ENCODE measurements at regions not wholly inside any gene's neighbourhood (a gene's known extent, or its start where the extent isn't known, plus 50 kb on each side); places are given as distances from the start of the nearest gene placed in this dataset.

- Mint-ChIP-seq H3K9me3 (peaks cover 10% of the 10 kb centered on the region), H3K4me1 (peaks cover 25% of the 10 kb centered on the region), H3K4me3 (no peak overlapping the region), H3K27me3 (ENCODE audit: low read depth) (no peaks in the 10 kb centered on the region), H3K36me3 (peaks cover 6% of the 10 kb centered on the region), H3K27ac (no peak overlapping the region)
- ATAC-seq (no peak), DNase-seq (ENCODE audit: low spot score) (no peak)
- no peak for TF ChIP-seq ERG (CRISPR knock-in tag; IDR thresholded peaks at IDR 0.05)
- no peak for TF ChIP-seq SMAD3 (CRISPR knock-in tag; IDR thresholded peaks at IDR 0.05; ENCODE audit: borderline replicate concordance)
- no peak for TF ChIP-seq ETV6 (CRISPR knock-in tag; IDR thresholded peaks at IDR 0.05)
- TF ChIP-seq, protein P1, sequence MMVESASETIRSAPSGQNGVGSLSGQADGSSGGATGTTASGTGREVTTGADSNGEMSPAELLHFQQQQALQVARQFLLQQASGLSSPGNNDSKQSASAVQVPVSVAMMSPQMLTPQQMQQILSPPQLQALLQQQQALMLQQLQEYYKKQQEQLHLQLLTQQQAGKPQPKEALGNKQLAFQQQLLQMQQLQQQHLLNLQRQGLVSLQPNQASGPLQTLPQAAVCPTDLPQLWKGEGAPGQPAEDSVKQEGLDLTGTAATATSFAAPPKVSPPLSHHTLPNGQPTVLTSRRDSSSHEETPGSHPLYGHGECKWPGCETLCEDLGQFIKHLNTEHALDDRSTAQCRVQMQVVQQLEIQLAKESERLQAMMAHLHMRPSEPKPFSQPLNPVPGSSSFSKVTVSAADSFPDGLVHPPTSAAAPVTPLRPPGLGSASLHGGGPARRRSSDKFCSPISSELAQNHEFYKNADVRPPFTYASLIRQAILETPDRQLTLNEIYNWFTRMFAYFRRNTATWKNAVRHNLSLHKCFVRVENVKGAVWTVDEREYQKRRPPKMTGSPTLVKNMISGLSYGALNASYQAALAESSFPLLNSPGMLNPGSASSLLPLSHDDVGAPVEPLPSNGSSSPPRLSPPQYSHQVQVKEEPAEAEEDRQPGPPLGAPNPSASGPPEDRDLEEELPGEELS (CRISPR knock-in tag; IDR thresholded peaks at IDR 0.05): no peak
- TF ChIP-seq ZNF263 (CRISPR knock-in tag; IDR thresholded peaks at IDR 0.05; ENCODE audit: low read depth): no peak
- TF ChIP-seq ZNF121 (CRISPR knock-in tag; IDR thresholded peaks at IDR 0.05): no peak
- TF ChIP-seq FOXJ3 (CRISPR knock-in tag; IDR thresholded peaks at IDR 0.05; ENCODE audit: borderline replicate concordance): no peak
- TF ChIP-seq ARID4B (CRISPR knock-in tag; IDR thresholded peaks at IDR 0.05; ENCODE audit: borderline replicate concordance): no peak
- CTCF ChIA-PET: no interaction called here
- POLR2A ChIA-PET: no interaction called here
These were observed 128.6 kb upstream of the SPATA12 start for GRCh38 chr3:56931836-56932235.

- POLR2A ChIA-PET: interaction anchor here (0.7 kb wide), 1 partner anchor 1963 kb away, joined by 10 read pairs; no protein-coding TSS in a partner anchor
- TF ChIP-seq KAT7 (CRISPR knock-in tag; IDR thresholded peaks at IDR 0.05; ENCODE audit: borderline replicate concordance) (no peak), ZNF219 (CRISPR knock-in tag; IDR thresholded peaks at IDR 0.05; ENCODE audit: borderline replicate concordance) (no peak), JAZF1 (CRISPR knock-in tag; IDR thresholded peaks at IDR 0.05) (no peak), USF1 (CRISPR knock-in tag; IDR thresholded peaks at IDR 0.05) (no peak)
- TF ChIP-seq, protein P2, sequence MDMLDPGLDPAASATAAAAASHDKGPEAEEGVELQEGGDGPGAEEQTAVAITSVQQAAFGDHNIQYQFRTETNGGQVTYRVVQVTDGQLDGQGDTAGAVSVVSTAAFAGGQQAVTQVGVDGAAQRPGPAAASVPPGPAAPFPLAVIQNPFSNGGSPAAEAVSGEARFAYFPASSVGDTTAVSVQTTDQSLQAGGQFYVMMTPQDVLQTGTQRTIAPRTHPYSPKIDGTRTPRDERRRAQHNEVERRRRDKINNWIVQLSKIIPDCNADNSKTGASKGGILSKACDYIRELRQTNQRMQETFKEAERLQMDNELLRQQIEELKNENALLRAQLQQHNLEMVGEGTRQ (CRISPR knock-in tag; IDR thresholded peaks at IDR 0.05): no peak
- Mint-ChIP-seq H3K9me3 (peaks cover 10% of the 10 kb centered on the region), H3K4me3 (no peak overlapping the region), H3K27me3 (ENCODE audit: low read depth) (no peaks in the 10 kb centered on the region), H3K27ac (no peak overlapping the region), H3K4me1 (peaks cover 25% of the 10 kb centered on the region), H3K36me3 (peaks cover 6% of the 10 kb centered on the region)
- CTCF ChIA-PET: no interaction called here
- DNase-seq (ENCODE audit: low spot score) (no peak), ATAC-seq (no peak)
These were observed 129.0 kb upstream of the ARHGEF3 start for GRCh38 chr3:56930706-56931105.
